ENCODE measurements at regions not wholly inside any gene's neighbourhood (a gene's known extent, or its start where the extent isn't known, plus 50 kb on each side); places are given as distances from the start of the nearest gene placed in this dataset.

DNA sequence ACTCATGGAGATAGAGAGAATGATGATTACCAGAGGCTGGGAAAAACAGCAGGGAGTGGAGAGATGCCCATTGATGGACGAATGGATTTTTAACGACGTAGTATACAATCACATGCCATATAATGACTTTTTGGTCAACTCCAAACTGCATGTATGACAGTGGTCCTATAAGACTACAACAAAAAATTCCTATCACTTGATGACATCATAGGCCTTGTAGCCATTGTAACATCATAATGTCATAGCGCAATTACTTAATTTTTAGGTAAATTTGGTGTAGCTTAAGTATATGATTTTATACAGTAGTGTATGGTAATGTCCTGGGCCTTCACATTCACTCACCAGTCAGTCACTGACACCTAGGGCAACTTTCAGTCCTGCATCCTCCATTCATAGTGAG is 264.3 kb downstream of the RAP2B start:
- Histone ChIP-seq H3K27ac (no peak overlapping the region), H3K4me1 (no peaks in the 10 kb centered on the region), H3K9me3 (no peaks in the 10 kb centered on the region), H3K36me3 (no peaks in the 10 kb centered on the region), H3K4me3 (no peak overlapping the region), H3K27me3 (no peaks in the 10 kb centered on the region)
- WGBS (ENCODE audit: insufficient coverage, low coverage, low lambda C conversion rate, missing lambda C conversion rate), result 70% methylated on average over 4 of the region's 4 CpGs
- TF ChIP-seq, protein P1, sequence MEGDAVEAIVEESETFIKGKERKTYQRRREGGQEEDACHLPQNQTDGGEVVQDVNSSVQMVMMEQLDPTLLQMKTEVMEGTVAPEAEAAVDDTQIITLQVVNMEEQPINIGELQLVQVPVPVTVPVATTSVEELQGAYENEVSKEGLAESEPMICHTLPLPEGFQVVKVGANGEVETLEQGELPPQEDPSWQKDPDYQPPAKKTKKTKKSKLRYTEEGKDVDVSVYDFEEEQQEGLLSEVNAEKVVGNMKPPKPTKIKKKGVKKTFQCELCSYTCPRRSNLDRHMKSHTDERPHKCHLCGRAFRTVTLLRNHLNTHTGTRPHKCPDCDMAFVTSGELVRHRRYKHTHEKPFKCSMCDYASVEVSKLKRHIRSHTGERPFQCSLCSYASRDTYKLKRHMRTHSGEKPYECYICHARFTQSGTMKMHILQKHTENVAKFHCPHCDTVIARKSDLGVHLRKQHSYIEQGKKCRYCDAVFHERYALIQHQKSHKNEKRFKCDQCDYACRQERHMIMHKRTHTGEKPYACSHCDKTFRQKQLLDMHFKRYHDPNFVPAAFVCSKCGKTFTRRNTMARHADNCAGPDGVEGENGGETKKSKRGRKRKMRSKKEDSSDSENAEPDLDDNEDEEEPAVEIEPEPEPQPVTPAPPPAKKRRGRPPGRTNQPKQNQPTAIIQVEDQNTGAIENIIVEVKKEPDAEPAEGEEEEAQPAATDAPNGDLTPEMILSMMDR (IDR thresholded peaks at IDR 0.05), result no peak
- no peak for TF ChIP-seq POLR2A (IDR thresholded peaks at IDR 0.05)
- DNase-seq (no peak), ATAC-seq (no peak)
- intact Hi-C loops (cut with DNase I), result no loop called here

DNA sequence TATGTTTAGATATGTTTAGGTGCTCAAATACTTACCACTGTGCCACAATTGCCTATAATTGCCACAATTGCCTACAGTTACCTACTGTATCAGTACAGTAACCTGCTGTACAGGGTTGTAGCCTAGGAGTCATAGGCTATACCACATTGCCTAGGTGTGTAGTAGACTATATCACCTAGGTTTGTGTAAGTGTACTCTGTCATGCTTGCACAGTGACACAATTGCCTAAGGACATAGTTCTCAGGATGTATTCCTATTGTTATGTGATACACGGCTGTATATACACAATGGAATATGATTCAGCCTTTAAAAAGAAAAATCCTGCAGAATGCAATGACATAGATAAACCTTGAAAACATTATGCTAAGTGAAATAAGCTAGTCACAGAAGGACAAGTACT is 264.8 kb downstream of the RAP2B start:
- intact Hi-C loops (cut with DNase I), result no loop called here
- Histone ChIP-seq H3K27ac (no peak overlapping the region), H3K36me3 (no peaks in the 10 kb centered on the region), H3K9me3 (no peaks in the 10 kb centered on the region), H3K4me1 (no peaks in the 10 kb centered on the region), H3K27me3 (no peaks in the 10 kb centered on the region), H3K4me3 (no peak overlapping the region)
- TF ChIP-seq, protein P1 (IDR thresholded peaks at IDR 0.05), result no peak
- no peak for TF ChIP-seq POLR2A (IDR thresholded peaks at IDR 0.05)
- 55% methylated on average over 1 of the region's 1 CpG for WGBS (ENCODE audit: insufficient coverage, low coverage, low lambda C conversion rate, missing lambda C conversion rate)
- DNase-seq (no peak), ATAC-seq (no peak)

DNA sequence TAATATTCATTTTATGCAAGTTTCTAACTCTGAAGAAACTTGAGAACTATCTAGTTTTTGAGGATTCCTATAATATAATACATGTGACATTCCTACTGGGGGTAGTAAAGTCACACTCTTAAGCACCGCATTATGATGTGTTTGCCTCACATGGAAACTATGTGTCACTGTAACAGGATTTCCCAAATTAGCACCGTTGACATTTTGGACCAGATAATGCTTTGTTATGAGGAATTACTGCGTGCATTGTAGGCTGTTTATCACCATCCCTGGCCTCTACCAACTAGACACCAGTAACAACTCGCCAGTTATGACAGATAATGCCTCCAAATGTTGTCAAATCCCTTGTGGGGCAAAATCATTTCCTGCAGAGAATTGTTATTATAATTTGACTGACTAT is 267.8 kb downstream of the RAP2B start:
- no peak overlapping the region for H3K27ac ChIP-seq
- DNase-seq (no peak), ATAC-seq (no peak)
- H3K4me1 ChIP-seq, result no peaks in the 10 kb centered on the region
- H3K9me3 ChIP-seq, result no peaks in the 10 kb centered on the region
- intact Hi-C loops (cut with DNase I), result no loop called here
- WGBS (ENCODE audit: insufficient coverage, low coverage, low lambda C conversion rate, missing lambda C conversion rate), result 42% methylated on average over 4 of the region's 4 CpGs
- H3K36me3 ChIP-seq, result no peaks in the 10 kb centered on the region
- TF ChIP-seq, protein P1 (IDR thresholded peaks at IDR 0.05), result no peak
- no peak for TF ChIP-seq POLR2A (IDR thresholded peaks at IDR 0.05)
- H3K4me3 ChIP-seq, result no peak overlapping the region
- no peaks in the 10 kb centered on the region for H3K27me3 ChIP-seq

DNA sequence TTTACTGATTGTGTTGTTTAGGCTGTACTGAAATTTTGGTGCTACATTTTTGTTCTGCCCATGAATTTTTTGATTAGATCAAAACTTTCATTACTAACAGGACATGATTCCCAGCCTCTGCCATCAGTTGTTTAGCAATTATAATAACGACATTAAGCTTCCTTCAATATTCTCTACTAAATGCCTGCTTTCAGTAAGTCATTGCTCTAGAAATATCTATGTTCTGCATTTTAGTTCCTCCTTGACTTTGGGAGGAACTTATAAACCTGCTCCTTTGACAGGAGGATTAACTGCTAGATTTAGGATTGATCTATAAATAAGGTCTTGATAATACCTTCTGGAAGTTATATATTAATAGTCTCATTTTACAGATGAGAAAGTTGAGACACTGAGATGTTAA is 269.1 kb downstream of the RAP2B start:
- no peak for DNase-seq
- 30% methylated on average over 1 of the region's 1 CpG for WGBS (ENCODE audit: insufficient coverage, low coverage, low lambda C conversion rate, missing lambda C conversion rate)
- TF ChIP-seq POLR2A (IDR thresholded peaks at IDR 0.05), result no peak
- TF ChIP-seq, protein P1 (IDR thresholded peaks at IDR 0.05), result no peak
- Histone ChIP-seq H3K27me3 (no peaks in the 10 kb centered on the region), H3K4me3 (no peak overlapping the region), H3K36me3 (no peaks in the 10 kb centered on the region), H3K27ac (no peak overlapping the region), H3K4me1 (no peaks in the 10 kb centered on the region), H3K9me3 (no peaks in the 10 kb centered on the region)
- intact Hi-C loops (cut with DNase I), result no loop called here
- no peak for ATAC-seq

DNA sequence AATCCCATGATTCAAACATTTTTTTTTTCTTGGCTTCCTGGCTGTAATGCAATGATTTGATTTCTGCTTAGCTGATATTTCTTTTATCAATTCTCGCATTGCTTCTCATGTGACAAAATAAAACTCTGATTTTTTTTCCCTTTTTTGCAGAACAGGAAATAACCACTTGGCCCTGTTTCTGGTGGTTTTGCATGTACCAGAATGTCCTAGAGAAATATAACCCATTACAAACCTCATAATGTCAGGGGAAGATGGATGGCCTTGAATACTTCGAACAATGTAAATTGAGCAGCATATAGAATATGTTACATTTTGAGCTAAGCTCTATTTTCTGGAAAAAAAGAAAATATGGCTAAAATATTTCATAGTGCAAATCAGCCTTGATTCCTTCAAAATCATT is 275.6 kb downstream of the RAP2B start:
- DNase-seq, result no peak
- Histone ChIP-seq H3K4me3 (no peak overlapping the region), H3K36me3 (no peaks in the 10 kb centered on the region), H3K27ac (no peak overlapping the region), H3K4me1 (no peaks in the 10 kb centered on the region), H3K27me3 (no peaks in the 10 kb centered on the region), H3K9me3 (no peaks in the 10 kb centered on the region)
- TF ChIP-seq, protein P1 (IDR thresholded peaks at IDR 0.05), result no peak
- TF ChIP-seq POLR2A (IDR thresholded peaks at IDR 0.05), result no peak
- peak in 2 of 4 donors; percentile 22 to 43 for ATAC-seq
- 5% methylated on average over 2 of the region's 2 CpGs for WGBS (ENCODE audit: insufficient coverage, low coverage, low lambda C conversion rate, missing lambda C conversion rate)
- intact Hi-C loops (cut with DNase I), result no loop called here
